Fibroblast of mammary gland (primary cell): ENCODE measurements at regions not wholly inside any gene's neighbourhood (a gene's known extent, or its start where the extent isn't known, plus 50 kb on each side); places are given as distances from the start of the nearest gene placed in this dataset.

Experiments used
- DNase-seq: peaks from one replicate; pipeline ENCODE4 v3.0.0-alpha.2; 2010; ENCODE audit warnings: low read depth
- H3K4me3 ChIP-seq: 2 replicates; pipeline ENCODE4 v1.5.1; 2011; ENCODE audit warnings: low read depth, mild to moderate bottlenecking, low read length, moderate library complexity; ENCODE audit not compliant: control insufficient read depth
- CTCF ChIP-seq: conservative IDR thresholded peaks from 2 replicates; pipeline ENCODE4 v1.5.1; 2011; ENCODE audit warnings: low read depth, low read length, inconsistent platforms; ENCODE audit not compliant: control insufficient read depth, insufficient read depth

GRCh38 chr16:85188822-85189672, 76.8 kb upstream of the CIBAR2 start:
- TF ChIP-seq CTCF = no peak
- H3K4me3 ChIP-seq = no peak overlapping the region
- no peak for DNase-seq

GRCh38 chr16:85190572-85190971, 78.3 kb upstream of the CIBAR2 start:
- DNase-seq = no peak
- TF ChIP-seq CTCF = no peak

DNA sequence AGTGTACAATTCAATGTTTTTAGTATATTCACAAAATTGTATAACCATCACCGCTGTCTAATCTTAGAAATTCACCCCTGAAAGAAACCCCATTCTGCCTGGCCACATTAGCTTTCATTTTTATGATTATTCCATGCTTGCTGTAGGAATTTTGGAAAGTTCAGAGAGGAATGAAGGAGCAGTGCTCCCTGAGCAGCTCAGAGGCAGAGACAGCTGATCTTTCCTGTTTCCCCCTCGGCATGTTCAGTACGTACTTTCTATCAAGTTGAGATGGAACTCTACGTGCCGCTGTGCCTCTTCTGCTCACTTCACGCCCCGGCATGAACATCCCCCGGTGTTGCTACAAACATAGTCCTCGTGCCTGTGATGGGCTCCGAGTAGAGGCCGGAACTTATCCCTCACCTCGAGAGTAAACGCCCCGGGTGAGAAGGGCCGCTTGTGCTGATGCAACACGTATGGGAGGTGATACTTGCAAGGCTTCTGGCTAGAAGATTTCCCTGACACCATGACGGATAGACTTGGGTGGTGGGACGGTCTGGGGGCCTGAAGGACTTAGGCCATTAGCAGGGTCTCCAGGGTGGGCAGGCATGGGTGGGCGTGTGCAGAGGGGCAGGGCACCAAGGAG, 79.2 kb upstream of the CIBAR2 start:
- no peak for TF ChIP-seq CTCF
- no peak for DNase-seq
- H3K4me3 ChIP-seq = no peak overlapping the region

More at GRCh38 chr16:85190572-85190971, 78.3 kb upstream of the CIBAR2 start:
- no peak overlapping the region for H3K4me3 ChIP-seq

GRCh38 chr16:85192238-85193114, 80.2 kb upstream of the CIBAR2 start:
- no peak for DNase-seq
- TF ChIP-seq CTCF = no peak
- H3K4me3 ChIP-seq = no peak overlapping the region

DNA sequence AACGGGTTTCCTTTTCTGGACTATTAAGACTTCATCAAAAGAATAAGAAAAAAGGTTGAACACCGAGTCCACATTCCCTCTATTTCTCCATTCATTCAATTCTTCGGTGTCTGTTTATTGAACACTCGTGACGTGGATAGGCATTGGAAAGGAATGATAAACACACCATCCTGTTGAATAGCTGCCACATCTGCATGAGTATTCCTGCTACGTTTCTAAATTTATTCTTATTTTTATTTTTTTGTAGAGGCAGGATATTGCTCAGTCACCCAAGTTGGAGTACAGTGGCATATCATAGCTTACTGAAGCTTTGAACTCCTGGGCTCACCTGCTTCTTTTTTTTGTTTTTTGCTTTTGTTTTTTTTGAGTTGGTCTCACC, 80.8 kb upstream of the CIBAR2 start:
- no peak for TF ChIP-seq CTCF
- no peak overlapping the region for H3K4me3 ChIP-seq
- peak; percentile 55 for DNase-seq

- no peak overlapping the region for H3K4me3 ChIP-seq
- no peak for TF ChIP-seq CTCF
- no peak for DNase-seq
Observed at GRCh38 chr16:85193876-85194275, 81.6 kb upstream of the CIBAR2 start.
